Fibroblast of the conjunctiva (primary cell): ENCODE measurements at regions not wholly inside any gene's neighbourhood (a gene's known extent, or its start where the extent isn't known, plus 50 kb on each side); places are given as distances from the start of the nearest gene placed in this dataset.

ENCODE experiments used
- DNase-seq: peaks from one replicate; pipeline ENCODE4 v3.0.0-alpha.2; 2010; ENCODE audit warnings: low read depth

GRCh38 chr1:58380345-58380744 is 166.2 kb downstream of the OMA1 start:
- no peak for DNase-seq

GRCh38 chr1:58367217-58367616 is 179.3 kb downstream of the OMA1 start:
- no peak for DNase-seq

GRCh38 chr1:58365328-58365727 is 181.2 kb downstream of the OMA1 start:
- no peak for DNase-seq

- DNase-seq, result no peak
Measured at GRCh38 chr1:58363585-58363984, 182.9 kb downstream of the OMA1 start.

GRCh38 chr1:58361134-58361533 is 185.4 kb downstream of the OMA1 start:
- DNase-seq, result no peak

GRCh38 chr1:58358346-58358745 is 188.2 kb downstream of the OMA1 start:
- DNase-seq, result no peak

- DNase-seq, result no peak
Measured at GRCh38 chr1:58356402-58356801, 190.1 kb downstream of the OMA1 start.

- DNase-seq, result no peak
Measured at GRCh38 chr1:58353168-58353567, 193.4 kb downstream of the OMA1 start.

- no peak for DNase-seq
Measured at GRCh38 chr1:58352476-58353092, 193.9 kb downstream of the OMA1 start.

GRCh38 chr1:58346036-58346355 is 200.5 kb downstream of the OMA1 start:
- no peak for DNase-seq

GRCh38 chr1:58345215-58346035 is 201.1 kb downstream of the OMA1 start:
- DNase-seq, result no peak

- DNase-seq, result no peak
Measured at GRCh38 chr1:58340185-58340584, 206.3 kb downstream of the OMA1 start.

- no peak for DNase-seq
Measured at GRCh38 chr1:58338081-58338480, 208.4 kb downstream of the OMA1 start.

- DNase-seq, result no peak
Measured at GRCh38 chr1:58333511-58333910, 213.0 kb downstream of the OMA1 start.

- DNase-seq, result no peak
Measured at GRCh38 chr1:58331156-58331555, 215.4 kb downstream of the OMA1 start.

GRCh38 chr1:58325866-58326265 is 220.7 kb downstream of the OMA1 start:
- no peak for DNase-seq

GRCh38 chr1:58324558-58324957 is 222.0 kb downstream of the OMA1 start:
- no peak for DNase-seq

- DNase-seq, result no peak
Measured at GRCh38 chr1:58318157-58319005, 228.1 kb downstream of the OMA1 start.

- no peak for DNase-seq
Measured at GRCh38 chr1:58317694-58318093, 228.8 kb downstream of the OMA1 start.

- DNase-seq, result no peak
Measured at GRCh38 chr1:58317086-58317485, 229.4 kb downstream of the OMA1 start.

GRCh38 chr1:58316141-58316540 is 230.4 kb downstream of the OMA1 start:
- no peak for DNase-seq

- DNase-seq, result no peak
Measured at GRCh38 chr1:58312971-58313563, 233.5 kb downstream of the OMA1 start.

GRCh38 chr1:58312461-58312860 is 234.1 kb downstream of the OMA1 start:
- DNase-seq, result no peak
